Stimulated activated naive CD8-positive, alpha-beta T cell treated with anti-CD3 and anti-CD28 coated beads, Interleukin-15, amount 100 ng/mL, for 72 hours (primary cell): ENCODE measurements at regions not wholly inside any gene's neighbourhood (a gene's known extent, or its start where the extent isn't known, plus 50 kb on each side); places are given as distances from the start of the nearest gene placed in this dataset.

ENCODE experiments used
- ATAC-seq: fragments of 150-1000 bp; cut with Tn5 transposase; 2 replicates; pipeline ENCODE4 v1.10.0; 2021; ENCODE audit warnings: mild to moderate bottlenecking, moderate library complexity
- DNase-seq, 2 donors: peaks; one replicate each; pipeline ENCODE4 v3.0.0; 2021 to 2022
- H3K27ac Mint-ChIP-seq, 2 donors: one replicate each; pipeline ENCODE4 v1.8.0; 2022; ENCODE audit warnings: mild to moderate bottlenecking in 2 of 2, mixed read lengths in 2 of 2, moderate library complexity in 2 of 2
- H3K27me3 Mint-ChIP-seq: one replicate; pipeline ENCODE4 v1.8.0; 2022; ENCODE audit warnings: mixed read lengths
- H3K4me1 Mint-ChIP-seq: one replicate; pipeline ENCODE4 v1.8.0; 2022; ENCODE audit warnings: mild to moderate bottlenecking, mixed read lengths
- H3K4me3 Mint-ChIP-seq, 2 donors: one replicate each; pipeline ENCODE4 v1.8.0; 2022; ENCODE audit warnings: mild to moderate bottlenecking in 2 of 2, mixed read lengths in 2 of 2, moderate library complexity in 1 of 2
- H3K9me3 Mint-ChIP-seq, 2 donors: one replicate each; pipeline ENCODE4 v1.8.0; 2022; ENCODE audit warnings: mixed read lengths in 2 of 2

DNA sequence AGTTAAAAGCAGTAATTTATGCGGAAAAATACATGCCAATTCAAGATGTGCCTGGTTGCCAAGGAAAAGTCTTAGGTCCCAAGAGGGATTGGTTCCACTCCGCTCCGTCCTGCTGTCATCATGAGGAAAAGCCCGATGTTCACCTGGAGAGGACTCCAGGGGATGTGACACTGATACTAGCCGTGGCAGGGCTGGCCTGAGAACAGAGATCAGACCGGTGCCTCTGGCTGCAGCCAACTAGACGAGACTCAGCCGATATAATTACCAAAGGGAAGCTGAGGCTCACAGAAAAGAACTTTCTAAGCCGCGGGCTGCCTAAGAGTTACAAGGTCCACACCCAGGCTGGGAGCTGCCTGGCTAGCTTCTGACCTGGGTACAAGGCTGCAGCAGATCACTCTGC, 81.3 kb upstream of the UNC5B start:
- Mint-ChIP-seq H3K4me1 (peaks cover 12% of the 10 kb centered on the region), H3K4me3 (no peak overlapping the region), H3K9me3 (no peaks in the 10 kb centered on the region), H3K27me3 (peaks cover 15% of the 10 kb centered on the region), H3K27ac (no peak overlapping the region)
- no peak for DNase-seq
- ATAC-seq, result no peak

DNA sequence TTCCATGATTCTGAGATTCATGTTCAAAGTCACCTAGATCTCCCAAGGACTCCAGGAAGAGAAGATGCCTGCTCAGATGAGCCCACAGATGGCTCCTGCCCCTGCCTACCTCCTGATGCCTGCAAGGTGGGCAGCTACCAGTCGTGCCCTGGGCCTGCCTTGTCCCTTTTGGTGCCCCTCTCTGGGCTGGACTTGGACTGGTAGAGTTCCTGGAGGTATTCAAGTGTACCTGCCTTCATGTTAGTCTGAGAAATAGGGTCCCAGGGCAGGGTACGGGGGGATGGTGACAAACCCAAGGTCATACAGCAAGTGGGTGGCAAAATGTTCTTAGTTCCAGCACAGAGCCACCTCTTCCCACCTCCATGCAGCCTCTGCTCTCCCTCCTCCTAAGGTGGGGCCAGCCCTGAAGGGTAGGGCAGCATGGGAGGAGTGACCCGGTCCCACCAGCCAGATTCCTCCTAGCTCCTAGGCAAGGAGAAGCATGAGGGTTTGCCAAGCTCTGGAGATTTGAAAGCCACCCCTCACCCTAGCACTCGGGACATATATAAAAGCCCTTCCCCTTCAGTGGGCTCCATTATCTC, 80.8 kb upstream of the UNC5B start:
- DNase-seq, result no peak
- Mint-ChIP-seq H3K27ac (no peak overlapping the region), H3K9me3 (no peaks in the 10 kb centered on the region), H3K4me3 (no peak overlapping the region), H3K27me3 (peaks cover 10% of the 10 kb centered on the region), H3K4me1 (peaks cover 12% of the 10 kb centered on the region)
- no peak for ATAC-seq

DNA sequence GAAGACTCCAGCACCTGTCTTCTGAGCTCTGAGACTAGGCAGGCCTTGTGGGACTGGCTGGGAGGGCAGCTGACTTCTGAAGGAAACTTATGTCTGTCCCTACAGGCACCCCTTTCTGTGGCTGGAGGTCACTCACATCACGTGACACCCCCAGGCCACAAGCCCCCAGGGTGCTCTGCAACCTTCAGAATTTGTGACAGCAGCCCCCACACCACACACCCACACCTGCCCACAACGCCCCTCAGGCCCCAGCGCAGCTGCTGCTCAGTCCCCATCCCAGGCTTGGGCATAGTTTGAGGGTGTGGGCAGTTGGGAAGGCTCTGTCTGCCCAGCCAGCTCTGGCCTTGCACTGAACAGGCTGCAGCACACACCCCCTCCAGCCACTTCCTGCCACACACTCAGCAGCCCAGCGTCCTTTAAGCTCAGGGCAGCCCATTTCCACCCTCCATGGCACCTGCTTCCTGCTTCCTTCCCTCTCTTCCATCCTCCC, 80.0 kb upstream of the UNC5B start:
- Mint-ChIP-seq H3K27ac (peak overlapping the region in 1 of 2 donors; percentile 27), H3K27me3 (peaks cover 5% of the 10 kb centered on the region), H3K9me3 (no peaks in the 10 kb centered on the region), H3K4me3 (no peak overlapping the region), H3K4me1 (peaks cover 12% of the 10 kb centered on the region)
- DNase-seq (no peak), ATAC-seq (no peak)

DNA sequence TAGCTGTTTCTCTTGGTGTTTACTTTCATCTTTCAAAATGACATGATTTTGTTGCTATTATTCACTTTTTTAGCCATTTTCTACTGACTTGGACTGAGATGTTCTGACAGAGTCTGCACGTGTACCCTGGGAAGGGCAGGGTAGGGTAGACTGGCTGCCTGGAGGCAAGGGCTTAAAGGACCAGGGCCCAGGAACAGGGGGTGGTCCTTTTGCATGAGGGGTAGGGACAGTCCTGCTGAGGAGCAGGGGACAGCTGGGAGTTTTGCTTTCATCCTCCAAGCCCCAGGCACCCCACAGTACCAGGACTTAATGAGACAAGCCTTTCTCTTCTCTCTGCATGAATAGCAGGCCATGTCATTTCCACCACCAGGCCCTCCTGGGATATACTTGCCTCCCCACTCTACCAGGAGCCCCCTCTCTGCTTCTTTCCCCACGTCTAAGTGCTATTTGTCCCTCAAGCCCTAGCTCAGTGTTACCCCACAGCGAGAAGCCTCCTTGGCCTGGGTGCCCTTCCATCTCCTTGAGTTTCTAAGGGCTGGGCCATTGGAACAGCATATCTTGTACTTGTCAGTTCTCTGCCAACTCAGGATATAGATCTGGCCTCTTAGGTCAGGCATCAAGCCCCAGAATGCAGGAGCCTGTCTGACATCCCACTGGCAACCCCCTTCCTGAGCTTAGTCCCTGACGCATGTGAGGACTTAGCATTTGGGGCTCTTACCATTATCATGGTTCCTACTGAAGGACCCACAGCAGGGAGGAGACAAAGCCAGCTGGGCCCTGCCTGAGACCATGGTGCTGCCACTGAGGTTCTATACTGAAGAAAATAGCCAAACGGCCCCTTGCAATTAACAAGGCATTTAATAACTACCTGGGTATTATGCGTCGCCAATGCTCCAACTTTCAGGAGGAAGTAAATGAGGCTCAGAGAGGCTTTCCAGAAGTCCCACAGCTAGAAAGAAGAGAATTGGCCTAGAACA, 78.4 kb upstream of the UNC5B start:
- H3K4me3 Mint-ChIP-seq, result no peak overlapping the region
- H3K4me1 Mint-ChIP-seq, result no peaks in the 10 kb centered on the region
- DNase-seq, result no peak
- ATAC-seq, result no peak
- H3K27ac Mint-ChIP-seq, result no peak overlapping the region
- H3K27me3 Mint-ChIP-seq, result peaks cover 7% of the 10 kb centered on the region
- no peaks in the 10 kb centered on the region for H3K9me3 Mint-ChIP-seq

DNA sequence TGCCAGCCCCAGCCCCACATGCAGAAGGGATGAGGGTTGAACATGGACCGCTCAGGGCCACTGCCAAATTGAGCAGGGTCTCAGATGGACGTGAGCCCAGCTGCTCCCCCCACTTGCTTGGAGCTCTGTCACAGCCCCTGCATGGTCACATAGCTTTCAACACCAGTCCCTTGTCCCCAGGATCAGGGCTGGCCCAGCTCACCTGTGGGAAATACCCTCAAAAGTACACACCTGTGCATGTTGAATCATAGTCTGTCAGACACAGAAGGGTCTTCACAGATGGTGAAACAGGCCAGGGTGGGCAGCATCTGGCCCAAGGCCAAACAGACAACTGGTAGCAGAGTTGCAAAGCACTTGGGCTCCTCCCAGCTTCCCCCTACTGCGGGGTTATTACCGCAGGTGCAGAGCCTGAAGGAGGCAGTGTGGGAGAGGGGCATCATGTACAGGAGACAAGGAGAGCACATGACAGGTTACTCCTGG, 77.6 kb upstream of the UNC5B start:
- no peak for ATAC-seq
- no peaks in the 10 kb centered on the region for H3K9me3 Mint-ChIP-seq
- H3K4me1 Mint-ChIP-seq, result no peaks in the 10 kb centered on the region
- peaks cover 7% of the 10 kb centered on the region for H3K27me3 Mint-ChIP-seq
- H3K27ac Mint-ChIP-seq, result no peak overlapping the region
- DNase-seq, result no peak
- no peak overlapping the region for H3K4me3 Mint-ChIP-seq

DNA sequence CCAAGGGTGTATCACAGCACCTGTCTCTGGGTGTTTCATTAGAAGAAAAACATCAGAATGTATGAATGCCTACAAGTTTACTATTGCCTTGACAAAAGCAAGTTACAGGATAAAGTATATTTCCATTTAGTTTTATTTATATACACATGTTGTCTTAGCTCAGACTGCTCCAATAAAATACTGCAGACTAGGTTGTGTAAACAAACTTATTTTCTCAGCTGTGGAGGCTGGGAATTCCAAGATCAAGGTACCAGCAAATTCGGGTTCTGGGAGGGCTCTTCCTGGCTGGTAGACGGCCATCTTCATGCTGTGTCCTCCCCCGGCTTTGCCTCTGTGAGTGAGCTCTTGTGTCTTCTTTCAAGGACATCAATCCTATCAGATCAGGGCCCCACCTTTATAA, 77.1 kb upstream of the UNC5B start:
- no peak for ATAC-seq
- no peak overlapping the region for H3K4me3 Mint-ChIP-seq

DNA sequence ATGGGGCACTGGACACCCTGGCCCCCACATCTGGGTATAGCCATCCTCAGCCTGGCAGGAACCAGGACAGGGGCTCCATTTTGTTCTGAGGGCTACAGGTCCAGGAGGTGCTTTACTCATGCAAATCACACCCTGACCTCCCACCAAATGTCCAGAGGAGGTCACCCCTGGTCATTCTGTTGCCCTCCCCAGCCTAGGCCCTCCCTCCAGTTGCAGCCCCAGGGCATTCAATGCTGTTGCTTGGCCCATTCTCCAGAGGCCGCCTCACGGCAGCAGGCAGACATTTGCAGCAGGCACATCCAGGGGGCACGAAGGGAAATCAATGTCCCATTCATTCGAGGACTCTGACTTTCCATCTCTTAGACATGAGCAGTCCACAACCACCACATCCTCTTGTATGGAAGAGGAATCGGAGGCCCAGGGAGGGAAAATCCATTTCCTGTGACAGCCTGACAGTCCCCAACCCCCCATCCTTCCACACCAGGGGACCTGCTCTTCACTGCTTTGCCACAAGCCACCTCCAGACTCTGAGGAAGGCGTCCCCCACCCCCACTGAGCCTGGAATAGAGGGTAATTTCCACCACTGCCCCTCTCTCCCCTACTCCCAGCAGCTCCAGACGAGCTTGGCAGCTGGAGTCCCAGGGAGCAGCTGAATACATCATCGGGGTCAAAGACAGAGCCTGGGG, 76.2 kb upstream of the UNC5B start:
- H3K4me1 Mint-ChIP-seq, result no peaks in the 10 kb centered on the region
- no peak for ATAC-seq
- H3K9me3 Mint-ChIP-seq, result no peaks in the 10 kb centered on the region
- H3K27me3 Mint-ChIP-seq, result peaks cover 7% of the 10 kb centered on the region
- no peak for DNase-seq
- H3K4me3 Mint-ChIP-seq, result no peak overlapping the region
- H3K27ac Mint-ChIP-seq, result no peak overlapping the region

More for the DNA sequence above, 77.1 kb upstream of the UNC5B start:
- Mint-ChIP-seq H3K27ac (no peak overlapping the region), H3K27me3 (peaks cover 7% of the 10 kb centered on the region), H3K9me3 (no peaks in the 10 kb centered on the region), H3K4me1 (no peaks in the 10 kb centered on the region)
- DNase-seq, result no peak

DNA sequence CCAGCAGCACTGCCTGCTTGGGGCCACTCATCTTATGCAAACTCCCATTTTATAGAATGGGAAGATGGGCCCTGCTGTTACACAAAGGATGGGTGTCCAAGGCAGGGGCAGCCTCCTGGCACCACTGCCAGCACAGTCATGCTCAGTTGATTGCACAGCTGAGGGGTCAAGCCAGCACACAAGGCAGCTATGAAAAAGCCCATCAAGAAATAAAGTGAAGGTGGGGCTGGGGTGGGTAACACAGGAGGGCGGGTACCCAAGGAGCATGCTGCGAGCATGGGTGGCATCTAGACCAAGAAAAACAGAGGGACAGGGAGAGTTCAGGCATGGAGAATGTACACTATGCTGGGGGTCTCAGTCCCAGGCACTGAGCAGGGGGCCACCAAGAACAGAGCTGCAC, 74.7 kb upstream of the UNC5B start:
- DNase-seq (no peak), ATAC-seq (no peak)
- Mint-ChIP-seq H3K4me3 (no peak overlapping the region), H3K27ac (no peak overlapping the region), H3K4me1 (no peaks in the 10 kb centered on the region), H3K9me3 (no peaks in the 10 kb centered on the region), H3K27me3 (peaks cover 7% of the 10 kb centered on the region)

DNA sequence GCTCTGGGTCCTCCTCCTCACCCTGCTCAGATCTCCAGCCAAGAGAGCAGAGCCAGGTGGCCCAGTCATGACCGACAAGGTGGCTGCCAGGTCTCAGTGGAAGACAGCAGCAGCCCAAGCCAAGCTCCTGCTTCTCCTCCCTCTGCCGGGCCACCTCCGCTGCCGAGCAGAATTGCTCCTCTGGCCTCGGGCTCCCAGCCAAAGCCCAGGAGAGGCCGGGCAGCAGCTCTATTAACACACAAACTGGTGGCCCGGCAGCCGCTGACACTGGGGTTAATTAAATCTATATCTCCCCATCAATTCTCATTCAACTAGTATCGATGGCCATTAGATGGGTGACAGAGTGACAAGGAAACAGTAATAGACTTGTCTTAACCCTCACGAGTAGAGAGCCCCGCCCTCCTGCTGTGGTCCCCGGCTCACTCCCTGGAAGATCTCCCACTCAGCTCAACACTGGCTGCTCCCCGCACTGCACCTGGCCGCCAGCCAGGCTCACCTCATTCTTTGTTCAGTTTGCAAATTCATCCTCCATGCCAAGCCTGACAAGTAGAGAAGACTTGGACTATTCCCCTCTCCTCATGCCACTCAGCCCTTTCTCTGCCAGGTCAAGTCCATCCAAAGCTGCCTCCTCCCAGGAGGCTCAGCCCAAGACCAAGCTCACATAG, 74.1 kb upstream of the UNC5B start:
- ATAC-seq, result no peak
- no peak for DNase-seq
- peak overlapping the region in 1 of 2 donors; percentile 61 for H3K27ac Mint-ChIP-seq
- no peaks in the 10 kb centered on the region for H3K4me1 Mint-ChIP-seq
- no peaks in the 10 kb centered on the region for H3K9me3 Mint-ChIP-seq
- H3K27me3 Mint-ChIP-seq, result peaks cover 7% of the 10 kb centered on the region
- H3K4me3 Mint-ChIP-seq, result no peak overlapping the region

DNA sequence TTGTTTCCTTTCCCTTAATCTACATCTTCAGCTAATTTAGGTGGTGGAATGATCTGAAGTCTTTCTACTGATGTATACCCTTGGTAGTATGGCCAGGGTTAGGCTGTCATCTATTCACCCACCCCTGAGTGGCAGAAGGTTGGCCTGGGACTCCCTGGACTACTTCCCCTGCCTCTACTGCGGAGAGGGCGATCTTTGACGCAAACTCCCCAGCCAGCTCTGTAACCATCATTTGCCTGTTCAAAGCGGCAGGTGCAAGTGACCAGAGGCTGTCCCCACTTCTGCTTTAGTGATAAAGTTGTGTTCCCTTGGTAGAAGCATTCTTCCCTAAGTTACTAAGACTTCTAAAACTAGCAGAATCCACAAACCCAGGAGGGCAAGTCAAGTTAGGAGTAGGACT, 70.8 kb upstream of the UNC5B start:
- Mint-ChIP-seq H3K9me3 (no peaks in the 10 kb centered on the region), H3K4me1 (no peaks in the 10 kb centered on the region), H3K27ac (no peak overlapping the region), H3K4me3 (no peak overlapping the region), H3K27me3 (peaks cover 7% of the 10 kb centered on the region)
- ATAC-seq (no peak), DNase-seq (no peak)

DNA sequence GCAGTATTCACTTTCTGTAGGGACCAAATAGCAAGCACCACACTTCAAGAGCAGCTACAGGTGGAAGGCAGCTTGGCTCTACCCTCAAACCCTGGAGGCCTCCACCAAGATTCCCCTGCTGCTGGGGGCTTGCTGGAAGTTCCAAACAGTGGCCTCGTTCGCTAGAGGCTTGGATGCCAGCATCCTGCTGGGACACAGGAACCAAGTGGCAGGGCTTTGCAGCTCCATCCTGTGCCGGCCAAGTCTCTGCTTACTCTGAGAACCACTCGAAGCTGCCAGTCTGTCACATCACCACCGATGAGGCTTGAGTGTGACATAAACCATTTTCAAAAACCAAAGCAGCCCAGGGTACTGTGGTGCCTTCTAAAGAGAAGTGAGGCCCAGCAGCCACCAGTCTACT, 69.2 kb upstream of the UNC5B start:
- no peak overlapping the region for H3K27ac Mint-ChIP-seq
- H3K4me1 Mint-ChIP-seq, result no peaks in the 10 kb centered on the region
- DNase-seq, result no peak
- ATAC-seq, result no peak
- H3K4me3 Mint-ChIP-seq, result no peak overlapping the region
- no peaks in the 10 kb centered on the region for H3K9me3 Mint-ChIP-seq
- H3K27me3 Mint-ChIP-seq, result peaks cover 6% of the 10 kb centered on the region

DNA sequence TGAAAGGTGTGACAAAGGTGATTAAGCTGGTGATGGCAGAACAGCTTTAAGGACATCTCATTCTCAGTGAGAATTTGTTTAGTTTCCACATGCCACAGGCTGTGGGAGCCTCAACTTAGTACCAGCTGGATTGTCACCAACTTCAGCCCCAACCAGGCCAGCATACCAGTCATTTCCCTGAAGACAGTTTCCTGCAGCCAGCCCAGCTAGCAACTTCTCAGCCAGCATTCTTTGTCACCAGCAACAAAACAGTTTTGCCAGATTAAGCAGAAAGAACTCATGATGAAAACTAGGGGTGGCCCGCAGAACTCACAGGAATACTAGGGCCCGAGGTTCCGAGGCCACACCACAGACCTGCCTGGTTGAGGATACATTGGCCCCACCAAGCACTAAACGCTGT, 68.8 kb upstream of the UNC5B start:
- no peak for DNase-seq
- Mint-ChIP-seq H3K9me3 (no peaks in the 10 kb centered on the region), H3K4me1 (no peaks in the 10 kb centered on the region), H3K27me3 (peaks cover 2% of the 10 kb centered on the region), H3K27ac (no peak overlapping the region), H3K4me3 (no peak overlapping the region)
- no peak for ATAC-seq

DNA sequence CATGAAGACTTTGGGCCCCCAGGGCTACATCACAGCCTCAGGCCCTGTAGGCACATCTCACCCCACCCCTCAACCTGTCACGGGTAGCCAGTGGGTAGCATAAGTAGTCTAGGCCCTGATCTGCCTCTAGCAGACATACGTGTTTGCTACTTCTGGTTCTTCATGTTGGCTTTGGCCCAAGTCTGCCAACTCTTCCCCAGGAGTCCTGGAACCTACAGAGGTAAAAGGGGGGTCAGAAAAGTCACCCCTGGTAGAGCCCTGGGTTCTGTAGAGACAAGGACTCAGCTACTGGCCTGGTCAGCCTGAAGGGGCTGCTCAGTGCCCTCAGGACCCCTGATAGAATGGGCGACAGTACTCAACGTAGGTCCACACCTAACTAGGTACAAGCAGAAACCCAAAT, 67.5 kb upstream of the UNC5B start:
- no peak for ATAC-seq
- no peaks in the 10 kb centered on the region for H3K4me1 Mint-ChIP-seq
- no peaks in the 10 kb centered on the region for H3K9me3 Mint-ChIP-seq

DNA sequence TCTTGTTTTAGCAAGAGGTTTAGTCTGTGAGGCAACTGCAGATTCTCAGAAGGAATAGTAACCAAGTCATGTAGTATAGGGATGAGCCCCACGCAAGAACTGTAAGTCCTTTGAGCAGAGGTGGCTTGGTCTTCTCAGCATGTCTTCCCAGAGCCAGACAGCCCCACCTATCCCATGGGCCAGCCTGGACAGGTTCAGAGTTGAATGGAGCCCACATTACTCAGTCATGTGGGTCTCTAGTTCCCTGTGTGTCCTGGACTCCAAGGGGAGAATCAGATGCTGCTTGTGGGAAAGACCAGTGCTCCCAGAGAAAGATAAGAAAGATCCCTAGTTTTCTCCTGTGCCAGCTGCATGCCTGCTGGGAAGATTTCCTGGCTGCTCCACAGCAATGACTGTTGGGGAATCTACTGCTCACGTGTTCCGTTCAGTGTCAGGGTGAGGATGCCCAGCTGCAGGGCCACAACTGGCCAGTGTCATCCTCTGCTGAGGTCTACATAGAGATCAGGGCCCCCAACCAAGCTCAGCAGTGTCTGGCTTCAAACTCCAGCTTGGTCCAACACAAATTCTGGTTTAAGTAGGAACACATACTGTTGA, 66.9 kb upstream of the UNC5B start:
- no peaks in the 10 kb centered on the region for H3K4me1 Mint-ChIP-seq
- H3K9me3 Mint-ChIP-seq, result no peaks in the 10 kb centered on the region
- no peak overlapping the region for H3K4me3 Mint-ChIP-seq
- H3K27me3 Mint-ChIP-seq, result no peaks in the 10 kb centered on the region
- DNase-seq (no peak), ATAC-seq (no peak)
- H3K27ac Mint-ChIP-seq, result peak overlapping the region in 1 of 2 donors; percentile 57

More for the DNA sequence above, 67.5 kb upstream of the UNC5B start:
- H3K27me3 Mint-ChIP-seq, result no peaks in the 10 kb centered on the region
- H3K27ac Mint-ChIP-seq, result no peak overlapping the region
- DNase-seq, result no peak
- no peak overlapping the region for H3K4me3 Mint-ChIP-seq

DNA sequence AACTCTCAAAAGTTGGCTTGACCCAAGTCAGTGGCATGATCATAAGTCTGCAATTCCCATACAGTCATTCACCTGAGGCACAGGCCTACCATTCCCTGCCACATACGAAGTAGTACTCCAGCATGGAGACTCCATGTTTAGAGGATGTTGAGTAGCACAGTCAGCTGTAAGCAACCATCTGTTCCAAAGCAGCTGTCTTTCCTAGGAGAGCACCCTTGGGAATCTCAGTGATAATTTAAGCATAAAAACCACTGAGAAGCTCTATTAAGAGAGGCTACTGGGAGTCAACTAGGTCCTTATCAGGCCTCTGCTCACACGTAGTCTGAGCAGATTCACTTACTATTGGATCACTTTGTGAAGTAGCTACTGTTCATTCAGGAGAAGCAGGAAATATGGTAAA, 61.6 kb upstream of the UNC5B start:
- DNase-seq, result no peak
- Mint-ChIP-seq H3K4me3 (no peak overlapping the region), H3K27me3 (no peaks in the 10 kb centered on the region), H3K9me3 (no peaks in the 10 kb centered on the region), H3K4me1 (no peaks in the 10 kb centered on the region), H3K27ac (no peak overlapping the region)
- ATAC-seq, result no peak
